ENCODE measurements at regions not wholly inside any gene's neighbourhood (a gene's known extent, or its start where the extent isn't known, plus 50 kb on each side); places are given as distances from the start of the nearest gene placed in this dataset.

DNA sequence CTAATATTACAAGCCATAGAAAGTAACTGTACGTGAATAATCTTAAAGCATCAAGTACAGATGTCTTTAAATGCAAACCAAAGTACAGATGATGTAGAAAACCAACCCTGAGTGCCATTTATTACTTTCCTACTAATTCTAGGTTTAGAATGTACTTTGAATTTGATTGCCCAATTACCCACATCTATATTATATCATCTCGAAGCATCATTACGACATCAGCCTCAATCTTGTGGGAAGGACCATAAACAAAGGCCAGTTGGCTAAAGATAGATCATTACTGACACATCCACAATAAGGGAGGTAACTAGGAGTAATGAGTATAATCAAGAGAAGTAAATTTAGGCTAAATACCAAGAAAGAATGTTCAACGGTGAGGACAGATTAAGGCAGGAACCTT is 478.9 kb downstream of the BCAT1 start:
- TF ChIP-seq CTCF (IDR thresholded peaks at IDR 0.05; ENCODE audit: insufficient read depth, low read length, poor library complexity, severe bottlenecking), result no peak
- no peak for TF ChIP-seq EZH2phosphoT487 (conservative IDR thresholded peaks at IDR 0.05; ENCODE audit: low read length)
